ENCODE measurements at regions not wholly inside any gene's neighbourhood (a gene's known extent, or its start where the extent isn't known, plus 50 kb on each side); places are given as distances from the start of the nearest gene placed in this dataset.

- no peak for TF ChIP-seq CTCF (IDR thresholded peaks at IDR 0.05)
- TF ChIP-seq POLR2A (IDR thresholded peaks at IDR 0.05): no peak
Observed at GRCh38 chr1:87436534-87436933, 107.9 kb downstream of the LMO4 start.
